GM23338 (cell line): ENCODE measurements at regions not wholly inside any gene's neighbourhood (a gene's known extent, or its start where the extent isn't known, plus 50 kb on each side); places are given as distances from the start of the nearest gene placed in this dataset.

ENCODE experiments used
- ATAC-seq: fragments of 200-7000 bp; cut with Tn5 transposase; 3 replicates; pipeline ENCODE4 v1.9.1; 2020
- DNase-seq: peaks from one replicate; pipeline ENCODE4 v3.0.0-alpha.2; 2015; ENCODE audit warnings: low spot score
- H2AFZ ChIP-seq: fragments of 200-600 bp; sonication (generic); 2 replicates; pipeline ENCODE4 v1.8.0; 2016; ENCODE audit warnings: antibody characterized with exemption, mild to moderate bottlenecking, moderate library complexity
- H3F3A ChIP-seq: fragments of 200-600 bp; sonication (generic); replicated peaks from 2 replicates; pipeline ENCODE4 v1.8.0; 2017; ENCODE audit warnings: antibody characterized with exemption, mixed run types, low read depth
- H3K27ac ChIP-seq: fragments of 200-600 bp; sonication (generic); 2 replicates; pipeline ENCODE4 v1.6.1; 2016; ENCODE audit warnings: low read depth
- H3K27me3 ChIP-seq: fragments of 200-600 bp; sonication (generic); 2 replicates; pipeline ENCODE4 v1.8.0; 2016; ENCODE audit warnings: mild to moderate bottlenecking, mixed run types, moderate library complexity; ENCODE audit not compliant: insufficient read depth
- H3K36me3 ChIP-seq: fragments of 200-600 bp; sonication (generic); 2 replicates; pipeline ENCODE4 v1.8.0; 2016; ENCODE audit warnings: mild to moderate bottlenecking; ENCODE audit not compliant: insufficient read depth
- H3K4me1 ChIP-seq: fragments of 200-600 bp; sonication (generic); 2 replicates; pipeline ENCODE4 v1.8.0; 2016; ENCODE audit warnings: mild to moderate bottlenecking, moderate library complexity; ENCODE audit not compliant: insufficient read depth
- H3K4me2 ChIP-seq: fragments of 200-600 bp; sonication (generic); 2 replicates; pipeline ENCODE4 v1.7.1; 2017; ENCODE audit warnings: mixed run types
- H3K4me3 ChIP-seq: fragments of 200-600 bp; sonication (generic); 2 replicates; pipeline ENCODE4 v1.6.1; 2016; ENCODE audit warnings: mixed run types
- H3K79me2 ChIP-seq: fragments of 200-600 bp; sonication (generic); replicated peaks from 2 replicates; pipeline ENCODE4 v1.8.0; 2017; ENCODE audit warnings: mild to moderate bottlenecking; ENCODE audit not compliant: insufficient read depth
- H3K9me2 ChIP-seq: fragments of 200-600 bp; sonication (generic); 2 replicates; pipeline ENCODE4 v1.8.0; 2017; ENCODE audit not compliant: insufficient read depth
- H4K20me1 ChIP-seq: fragments of 200-600 bp; sonication (generic); replicated peaks from 2 replicates; pipeline ENCODE4 v1.8.0; 2017; ENCODE audit warnings: mild to moderate bottlenecking; ENCODE audit not compliant: insufficient read depth
- H3K27ac Mint-ChIP-seq: 2 replicates; pipeline ENCODE4 v1.8.0; 2020; ENCODE audit warnings: inconsistent platforms, mild to moderate bottlenecking, moderate library complexity, mixed read lengths
- H3K27me3 Mint-ChIP-seq: 3 replicates; pipeline ENCODE4 v1.8.0; 2022; ENCODE audit warnings: low read depth, mild to moderate bottlenecking, moderate library complexity, mixed read lengths, inconsistent platforms; ENCODE audit not compliant: insufficient read depth, poor library complexity
- H3K36me3 Mint-ChIP-seq: 3 replicates; pipeline ENCODE4 v1.8.0; 2021; ENCODE audit warnings: low read depth, mild to moderate bottlenecking, inconsistent platforms, moderate library complexity, mixed read lengths
- H3K4me1 Mint-ChIP-seq: 3 replicates; pipeline ENCODE4 v1.8.0; 2020; ENCODE audit warnings: mild to moderate bottlenecking, inconsistent platforms, mixed read lengths
- H3K4me3 Mint-ChIP-seq: 3 replicates; pipeline ENCODE4 v1.8.0; 2021; ENCODE audit warnings: moderate library complexity, mild to moderate bottlenecking, inconsistent platforms, mixed read lengths
- H3K9me3 Mint-ChIP-seq: 3 replicates; pipeline ENCODE4 v1.8.0; 2020; ENCODE audit warnings: moderate library complexity, mild to moderate bottlenecking, inconsistent platforms, mixed read lengths
- CREB1 ChIP-seq: fragments of 250-450 bp; sonication (Bioruptor Pico); IDR thresholded peaks from 2 replicates; pipeline ENCODE4 v1.5.0; 2020; ENCODE audit warnings: low read depth, mild to moderate bottlenecking, moderate library complexity
- EZH2 ChIP-seq: fragments of 200-600 bp; sonication (generic); IDR thresholded peaks from one replicate; pipeline ENCODE4 v1.8.0; 2017; ENCODE audit warnings: antibody characterized with exemption, mild to moderate bottlenecking, low read depth; ENCODE audit not compliant: unreplicated experiment
- EZH2phosphoT487 ChIP-seq: fragments of 200-600 bp; sonication (generic); IDR thresholded peaks from one replicate; pipeline ENCODE4 v1.8.1; 2018; ENCODE audit warnings: antibody characterized with exemption; ENCODE audit not compliant: unreplicated experiment
- JUNB ChIP-seq: IDR thresholded peaks from one replicate; pipeline ENCODE4 v1.6.1; 2016; ENCODE audit warnings: antibody characterized with exemption; ENCODE audit not compliant: unreplicated experiment
- NANOG ChIP-seq: IDR thresholded peaks from 2 replicates; pipeline ENCODE4 v1.6.1; 2016; ENCODE audit warnings: antibody characterized with exemption, borderline replicate concordance
- POLR2AphosphoS5 ChIP-seq: IDR thresholded peaks from 2 replicates; pipeline ENCODE4 v1.6.1; 2016; ENCODE audit warnings: antibody characterized with exemption, low read depth
- STAT1 ChIP-seq: IDR thresholded peaks from one replicate; pipeline ENCODE4 v1.6.1; 2016; ENCODE audit warnings: antibody characterized with exemption; ENCODE audit not compliant: unreplicated experiment
- ZNF114 ChIP-seq: fragments of 250-450 bp; sonication (Bioruptor Pico); IDR thresholded peaks from 2 replicates; pipeline ENCODE4 v1.5.0; 2020; ENCODE audit warnings: mild to moderate bottlenecking, moderate library complexity
- ZNF331 ChIP-seq: fragments of 250-450 bp; sonication (Bioruptor Pico); IDR thresholded peaks from 2 replicates; pipeline ENCODE4 v1.5.0; 2020; ENCODE audit warnings: low read depth, mild to moderate bottlenecking, moderate library complexity
- TF ChIP-seq, protein P1 (sequence below): IDR thresholded peaks from one replicate; pipeline ENCODE4 v1.6.1; 2018; ENCODE audit warnings: antibody characterized with exemption; ENCODE audit not compliant: unreplicated experiment
- TF ChIP-seq, protein P2 (sequence below), 2 experiments: fragments of 200-600 bp in 1 of 2; sonication (generic) in 1 of 2; conservative IDR thresholded peaks; 2 replicates each; pipeline versions ENCODE4 v1.5.1 to v1.6.1; 2016 to 2017; ENCODE audit warnings: antibody characterized with exemption in 2 of 2, low read depth in 2 of 2, mild to moderate bottlenecking in 2 of 2, moderate library complexity in 1 of 2

DNA sequence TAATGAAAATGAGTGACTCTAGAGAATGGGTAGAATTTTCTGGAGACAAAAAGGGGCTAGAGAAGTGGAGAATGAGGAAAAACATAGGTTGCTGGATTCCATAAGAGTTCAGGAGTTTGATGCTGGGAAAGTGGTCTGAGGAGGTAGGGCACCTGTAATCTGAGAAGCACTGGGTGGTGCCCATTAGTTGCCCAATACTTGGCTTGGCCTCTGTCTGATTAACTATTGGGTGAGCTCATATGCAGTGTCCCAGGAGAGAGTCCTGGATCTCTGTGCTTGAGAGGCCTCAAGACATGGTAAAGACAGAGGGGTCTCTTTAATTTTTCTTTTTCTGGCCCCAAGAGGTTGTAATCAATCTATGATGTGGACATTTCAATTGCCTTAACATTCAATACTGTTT lies 390.1 kb downstream of the TDRD3 start (continued):
- no peak for TF ChIP-seq NANOG
- TF ChIP-seq, protein P1, sequence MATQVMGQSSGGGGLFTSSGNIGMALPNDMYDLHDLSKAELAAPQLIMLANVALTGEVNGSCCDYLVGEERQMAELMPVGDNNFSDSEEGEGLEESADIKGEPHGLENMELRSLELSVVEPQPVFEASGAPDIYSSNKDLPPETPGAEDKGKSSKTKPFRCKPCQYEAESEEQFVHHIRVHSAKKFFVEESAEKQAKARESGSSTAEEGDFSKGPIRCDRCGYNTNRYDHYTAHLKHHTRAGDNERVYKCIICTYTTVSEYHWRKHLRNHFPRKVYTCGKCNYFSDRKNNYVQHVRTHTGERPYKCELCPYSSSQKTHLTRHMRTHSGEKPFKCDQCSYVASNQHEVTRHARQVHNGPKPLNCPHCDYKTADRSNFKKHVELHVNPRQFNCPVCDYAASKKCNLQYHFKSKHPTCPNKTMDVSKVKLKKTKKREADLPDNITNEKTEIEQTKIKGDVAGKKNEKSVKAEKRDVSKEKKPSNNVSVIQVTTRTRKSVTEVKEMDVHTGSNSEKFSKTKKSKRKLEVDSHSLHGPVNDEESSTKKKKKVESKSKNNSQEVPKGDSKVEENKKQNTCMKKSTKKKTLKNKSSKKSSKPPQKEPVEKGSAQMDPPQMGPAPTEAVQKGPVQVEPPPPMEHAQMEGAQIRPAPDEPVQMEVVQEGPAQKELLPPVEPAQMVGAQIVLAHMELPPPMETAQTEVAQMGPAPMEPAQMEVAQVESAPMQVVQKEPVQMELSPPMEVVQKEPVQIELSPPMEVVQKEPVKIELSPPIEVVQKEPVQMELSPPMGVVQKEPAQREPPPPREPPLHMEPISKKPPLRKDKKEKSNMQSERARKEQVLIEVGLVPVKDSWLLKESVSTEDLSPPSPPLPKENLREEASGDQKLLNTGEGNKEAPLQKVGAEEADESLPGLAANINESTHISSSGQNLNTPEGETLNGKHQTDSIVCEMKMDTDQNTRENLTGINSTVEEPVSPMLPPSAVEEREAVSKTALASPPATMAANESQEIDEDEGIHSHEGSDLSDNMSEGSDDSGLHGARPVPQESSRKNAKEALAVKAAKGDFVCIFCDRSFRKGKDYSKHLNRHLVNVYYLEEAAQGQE = no peak

DNA sequence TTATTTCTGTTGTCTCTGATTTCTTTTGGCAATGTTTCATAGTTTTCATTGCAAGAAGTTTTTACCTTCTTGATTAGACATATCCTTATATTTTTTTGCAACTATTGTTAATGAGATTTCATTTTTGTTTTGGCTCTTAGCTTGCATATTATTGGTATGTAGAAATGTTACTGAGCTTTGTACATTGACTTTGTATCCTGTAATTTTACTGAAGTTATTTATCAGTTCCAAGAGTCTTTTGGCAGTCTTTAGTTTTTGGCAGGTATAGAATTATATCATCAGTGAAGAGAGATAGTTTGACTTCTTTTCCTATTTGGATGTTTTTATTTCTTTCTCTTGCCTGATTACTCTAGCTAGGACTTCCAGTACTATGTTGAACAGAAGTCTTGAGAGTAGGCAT lies 375.7 kb downstream of the TDRD3 start:
- TF ChIP-seq NANOG (no peak), STAT1 (no peak), ZNF331 (CRISPR knock-in tag) (no peak), ZNF114 (CRISPR knock-in tag) (no peak), EZH2phosphoT487 (no peak), JUNB (no peak), POLR2AphosphoS5 (no peak), CREB1 (CRISPR knock-in tag) (no peak), EZH2 (no peak)
- TF ChIP-seq, protein P1 = no peak
- TF ChIP-seq, protein P2, sequence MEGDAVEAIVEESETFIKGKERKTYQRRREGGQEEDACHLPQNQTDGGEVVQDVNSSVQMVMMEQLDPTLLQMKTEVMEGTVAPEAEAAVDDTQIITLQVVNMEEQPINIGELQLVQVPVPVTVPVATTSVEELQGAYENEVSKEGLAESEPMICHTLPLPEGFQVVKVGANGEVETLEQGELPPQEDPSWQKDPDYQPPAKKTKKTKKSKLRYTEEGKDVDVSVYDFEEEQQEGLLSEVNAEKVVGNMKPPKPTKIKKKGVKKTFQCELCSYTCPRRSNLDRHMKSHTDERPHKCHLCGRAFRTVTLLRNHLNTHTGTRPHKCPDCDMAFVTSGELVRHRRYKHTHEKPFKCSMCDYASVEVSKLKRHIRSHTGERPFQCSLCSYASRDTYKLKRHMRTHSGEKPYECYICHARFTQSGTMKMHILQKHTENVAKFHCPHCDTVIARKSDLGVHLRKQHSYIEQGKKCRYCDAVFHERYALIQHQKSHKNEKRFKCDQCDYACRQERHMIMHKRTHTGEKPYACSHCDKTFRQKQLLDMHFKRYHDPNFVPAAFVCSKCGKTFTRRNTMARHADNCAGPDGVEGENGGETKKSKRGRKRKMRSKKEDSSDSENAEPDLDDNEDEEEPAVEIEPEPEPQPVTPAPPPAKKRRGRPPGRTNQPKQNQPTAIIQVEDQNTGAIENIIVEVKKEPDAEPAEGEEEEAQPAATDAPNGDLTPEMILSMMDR (conservative IDR thresholded peaks at IDR 0.05; ENCODE audit: low read depth in 2 of 2) = no peak
- Mint-ChIP-seq H3K36me3 (no peaks in the 10 kb centered on the region; the same call in 2 of the 3 replicates), H3K4me3 (no peak overlapping the region), H3K4me1 (no peaks in the 10 kb centered on the region), H3K27me3 (no peaks in the 10 kb centered on the region), H3K27ac (no peak overlapping the region), H3K9me3 (peaks cover 4% of the 10 kb centered on the region; the same call in 1 of the 3 replicates)
- no peak overlapping the region for H3K4me3 ChIP-seq
- no peak overlapping the region for H2AFZ ChIP-seq
- no peak overlapping the region for H3K4me2 ChIP-seq
- H4K20me1 ChIP-seq = no peaks in the 10 kb centered on the region
- no peaks in the 10 kb centered on the region; the same call in 1 of the 2 replicates for H3K36me3 ChIP-seq
- no peaks in the 10 kb centered on the region for H3K79me2 ChIP-seq
- H3F3A ChIP-seq = no peaks in the 10 kb centered on the region
- H3K9me2 ChIP-seq = no peaks in the 10 kb centered on the region
- no peaks in the 10 kb centered on the region for H3K27me3 ChIP-seq
- no peak overlapping the region for H3K27ac ChIP-seq
- ATAC-seq = no peak
- H3K4me1 ChIP-seq = no peaks in the 10 kb centered on the region
- no peak for DNase-seq
